NCI-H2107 treated with DMSO at 0.1 percent for 48 hours (cell line): ENCODE measurements at regions not wholly inside any gene's neighbourhood (a gene's known extent, or its start where the extent isn't known, plus 50 kb on each side); places are given as distances from the start of the nearest gene placed in this dataset.
"Not testable (repeated sequence)": the region's sequence is repeated elsewhere in the genome, so short reads cannot be mapped to it uniquely, and the experiment has no call there.

Experiments
- DNase-seq: peaks from one replicate; lab custom pipeline; 2025; ENCODE audit not compliant: unreplicated experiment; lab: John Stamatoyannopoulos, UW

GRCh38 chr18:77369644-77370043, 120.0 kb downstream of the GALR1 start:
- no peak for DNase-seq

DNA sequence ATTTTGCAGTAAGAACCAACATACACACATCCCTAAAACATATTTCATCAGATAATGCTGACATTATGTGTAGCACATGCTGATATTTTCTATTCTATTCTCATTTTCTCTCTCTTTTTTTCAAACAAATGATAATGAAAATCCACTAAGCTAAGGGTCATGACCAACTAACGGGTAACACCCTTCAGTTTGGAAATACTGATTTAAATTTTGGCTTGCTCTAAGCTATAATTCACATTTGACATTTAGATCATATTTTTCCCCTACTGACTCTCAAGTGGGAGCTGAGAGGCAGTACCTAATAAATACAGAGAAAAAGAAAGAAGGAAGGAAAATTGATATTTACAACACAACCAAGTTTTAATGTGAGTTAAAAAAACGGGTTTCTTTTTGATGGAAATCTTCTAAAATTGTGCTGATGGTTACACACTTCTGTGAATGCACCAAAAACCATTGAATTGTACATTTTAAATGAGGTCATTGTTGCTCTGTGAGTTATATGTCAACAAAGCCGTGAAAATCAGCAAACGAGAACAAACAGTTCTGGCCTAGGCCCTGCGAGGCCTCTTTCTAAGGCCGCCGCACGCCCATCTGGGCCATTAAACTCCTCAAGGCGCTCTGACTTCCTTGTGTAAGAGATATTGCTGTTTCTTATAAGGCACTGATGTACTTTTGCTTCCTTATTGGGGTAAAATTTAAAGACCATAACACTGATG, 124.2 kb downstream of the GALR1 start:
- DNase-seq: no peak

DNA sequence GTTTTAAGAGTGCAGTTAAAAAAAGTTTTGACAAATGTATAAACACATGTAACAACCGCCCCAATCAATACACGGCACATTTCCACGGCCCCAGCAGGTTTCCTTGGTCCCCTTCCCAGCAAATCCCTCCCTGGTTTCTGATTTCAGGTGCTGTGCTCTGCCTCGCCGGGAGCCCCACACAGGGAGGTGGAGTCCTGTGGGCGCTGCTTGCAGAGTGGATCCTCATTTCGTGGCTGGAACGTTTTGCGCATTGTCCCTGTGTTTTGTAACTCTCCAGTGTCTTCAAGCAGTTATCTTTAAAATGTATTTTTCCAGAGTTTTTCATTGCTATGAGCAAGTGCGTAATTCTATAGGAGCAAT, 124.8 kb downstream of the GALR1 start:
- DNase-seq: no peak

- peak; percentile 87 for DNase-seq
Measured at GRCh38 chr18:77376043-77376732, 126.5 kb downstream of the GALR1 start.

DNA sequence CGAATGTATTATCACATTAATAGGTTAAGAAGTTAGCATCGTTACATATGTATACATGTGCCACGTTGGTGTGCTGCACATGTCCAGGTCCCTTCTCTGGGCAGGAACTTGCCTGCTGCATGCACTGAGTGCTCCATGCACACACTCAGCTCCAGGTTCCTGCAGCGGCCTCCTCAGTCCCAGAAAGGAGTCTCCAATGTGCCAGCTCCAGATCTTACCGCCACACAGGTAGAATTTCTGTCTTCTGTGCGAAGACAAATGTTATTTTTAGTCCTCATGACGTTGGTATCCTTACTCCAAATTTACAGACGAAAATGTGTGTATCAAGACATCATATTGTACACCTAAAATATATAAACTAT, 127.1 kb downstream of the GALR1 start:
- DNase-seq: no peak

DNA sequence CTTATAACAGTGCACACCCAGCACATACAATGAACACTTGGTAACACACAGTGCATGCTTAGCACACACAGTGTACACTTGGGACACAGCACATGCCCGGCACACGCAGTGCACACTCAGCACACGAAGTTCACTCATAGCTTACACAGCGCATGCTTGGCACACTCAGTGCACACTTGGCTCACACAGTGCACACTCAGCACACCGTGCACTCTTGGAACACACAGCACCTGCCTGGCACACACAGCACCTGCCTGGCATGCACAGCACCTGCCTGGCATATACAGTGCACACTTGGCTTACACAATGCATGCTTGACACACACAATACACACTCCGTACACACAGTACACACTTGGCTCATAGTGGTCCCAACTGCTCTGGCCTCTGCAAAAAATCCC, 128.2 kb downstream of the GALR1 start:
- DNase-seq: no peak

DNA sequence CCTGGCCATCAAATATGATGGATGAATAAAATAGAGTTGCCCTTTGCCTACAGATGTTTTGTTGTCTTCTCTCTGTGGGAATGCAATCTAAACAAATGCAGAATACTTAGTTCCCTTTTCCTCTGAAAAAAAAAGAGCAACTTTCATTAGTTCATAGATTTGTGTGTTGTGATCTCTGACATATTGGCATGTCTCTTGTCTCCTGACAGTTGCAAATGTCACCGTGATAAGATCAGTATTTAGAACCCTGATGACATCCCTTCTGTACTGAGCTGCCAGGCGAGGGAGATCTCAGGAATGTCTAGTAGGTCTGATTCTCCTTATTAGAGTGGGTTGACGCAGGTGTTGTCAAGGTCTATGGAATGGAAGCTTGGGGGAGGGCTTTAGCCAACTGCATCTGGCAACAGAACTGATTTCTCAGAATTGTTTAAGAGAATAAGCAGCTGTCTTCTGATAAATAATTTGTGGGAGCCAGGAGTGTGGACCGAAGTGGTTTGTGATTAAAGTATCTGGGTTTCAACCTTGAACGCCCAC, 130.4 kb downstream of the GALR1 start:
- no peak for DNase-seq

DNA sequence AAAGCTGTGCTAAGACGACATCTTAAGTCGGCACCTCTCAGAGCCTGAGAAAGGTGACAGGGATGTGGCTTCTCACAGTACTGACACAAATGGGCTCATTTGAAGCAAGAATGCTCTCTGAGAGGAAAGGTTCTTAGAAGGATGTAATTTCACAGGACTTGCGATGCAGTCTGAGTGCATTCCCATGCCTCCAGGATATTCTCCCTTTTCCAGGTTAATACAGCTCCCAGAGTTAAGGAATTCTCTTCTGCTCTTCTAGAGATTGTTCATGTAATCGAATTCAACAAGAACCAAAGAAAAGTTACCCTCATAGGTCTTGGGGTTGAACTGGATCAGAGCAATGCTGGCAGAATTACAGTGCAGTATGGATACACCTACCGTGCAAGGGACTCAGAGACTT, 131.0 kb downstream of the GALR1 start:
- DNase-seq: no peak

- no peak for DNase-seq
Measured at GRCh38 chr18:77392321-77392720, 142.7 kb downstream of the GALR1 start.

- DNase-seq: no peak
Measured at GRCh38 chr18:77393519-77393918, 143.9 kb downstream of the GALR1 start.

DNA sequence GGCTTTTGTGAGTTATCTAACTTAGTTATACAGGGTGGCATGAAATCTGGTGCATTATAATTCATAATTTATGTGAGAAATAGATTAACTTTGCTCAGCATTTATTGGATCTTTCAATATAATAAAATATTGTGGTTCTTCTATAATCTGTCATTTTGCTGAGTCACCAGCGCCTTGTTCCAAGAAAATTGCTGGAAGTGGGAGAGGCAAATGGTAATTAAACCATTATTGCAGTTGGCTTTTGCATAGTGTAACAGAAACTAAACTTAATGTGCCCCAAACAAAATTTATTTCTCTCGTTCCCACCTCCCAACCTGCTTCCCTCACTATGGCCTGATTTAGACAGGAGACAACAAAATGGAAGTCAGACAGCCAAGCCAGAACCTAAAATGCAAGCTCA, 146.3 kb downstream of the GALR1 start:
- no peak for DNase-seq

DNA sequence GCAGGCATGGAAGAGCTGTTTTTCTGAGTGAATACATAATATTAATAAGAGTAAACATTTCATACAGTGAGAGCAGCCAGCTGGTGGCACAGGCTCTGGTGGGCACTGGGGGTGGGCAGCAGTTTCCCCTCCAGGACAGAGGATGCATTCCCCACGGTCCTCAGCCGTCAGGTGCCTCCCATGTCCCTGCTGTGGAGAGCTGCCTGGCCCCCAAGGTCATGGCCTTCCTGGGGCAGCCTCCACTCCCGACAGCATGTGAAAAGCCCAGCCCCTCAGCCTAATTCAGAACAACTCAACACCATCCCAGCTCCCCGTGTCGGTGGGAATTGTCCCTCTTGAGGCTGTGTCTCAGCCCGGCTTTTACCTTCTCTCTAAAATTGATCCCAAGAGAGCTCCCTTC, 147.4 kb downstream of the GALR1 start:
- DNase-seq: no peak

DNA sequence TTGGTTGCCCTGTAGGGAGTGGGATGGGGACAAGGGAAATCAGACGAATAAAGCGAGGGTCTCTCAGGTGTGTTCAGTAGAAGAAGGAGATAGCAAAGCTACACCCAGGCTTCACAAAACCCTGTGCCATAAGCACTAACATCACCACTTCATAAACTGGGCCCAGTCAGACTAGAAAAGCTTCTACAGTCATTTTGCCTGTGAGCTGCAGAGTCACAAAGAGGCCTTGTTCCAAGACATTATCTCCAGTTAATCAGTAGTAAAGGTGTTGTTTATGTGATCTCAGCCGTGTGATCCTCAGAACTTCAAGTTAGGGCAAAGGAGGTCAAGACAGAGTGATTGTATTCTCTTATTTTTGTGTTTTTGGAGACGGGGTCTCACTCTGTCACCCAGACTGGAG, 148.0 kb downstream of the GALR1 start:
- DNase-seq: no peak

- no peak for DNase-seq
Measured at GRCh38 chr18:77400561-77400960, 150.9 kb downstream of the GALR1 start.

GRCh38 chr18:77401173-77401572, 151.5 kb downstream of the GALR1 start:
- DNase-seq: no peak

- DNase-seq: no peak
Measured at GRCh38 chr18:77403969-77404535, 154.4 kb downstream of the GALR1 start.

GRCh38 chr18:77405096-77405495, 155.4 kb downstream of the GALR1 start:
- DNase-seq: no peak

- peak; percentile 40 for DNase-seq
Measured at GRCh38 chr18:77407733-77408132, 158.1 kb downstream of the GALR1 start.

- DNase-seq: not testable (repeated sequence)
Measured at GRCh38 chr18:77421546-77421945, 171.9 kb downstream of the GALR1 start.

DNA sequence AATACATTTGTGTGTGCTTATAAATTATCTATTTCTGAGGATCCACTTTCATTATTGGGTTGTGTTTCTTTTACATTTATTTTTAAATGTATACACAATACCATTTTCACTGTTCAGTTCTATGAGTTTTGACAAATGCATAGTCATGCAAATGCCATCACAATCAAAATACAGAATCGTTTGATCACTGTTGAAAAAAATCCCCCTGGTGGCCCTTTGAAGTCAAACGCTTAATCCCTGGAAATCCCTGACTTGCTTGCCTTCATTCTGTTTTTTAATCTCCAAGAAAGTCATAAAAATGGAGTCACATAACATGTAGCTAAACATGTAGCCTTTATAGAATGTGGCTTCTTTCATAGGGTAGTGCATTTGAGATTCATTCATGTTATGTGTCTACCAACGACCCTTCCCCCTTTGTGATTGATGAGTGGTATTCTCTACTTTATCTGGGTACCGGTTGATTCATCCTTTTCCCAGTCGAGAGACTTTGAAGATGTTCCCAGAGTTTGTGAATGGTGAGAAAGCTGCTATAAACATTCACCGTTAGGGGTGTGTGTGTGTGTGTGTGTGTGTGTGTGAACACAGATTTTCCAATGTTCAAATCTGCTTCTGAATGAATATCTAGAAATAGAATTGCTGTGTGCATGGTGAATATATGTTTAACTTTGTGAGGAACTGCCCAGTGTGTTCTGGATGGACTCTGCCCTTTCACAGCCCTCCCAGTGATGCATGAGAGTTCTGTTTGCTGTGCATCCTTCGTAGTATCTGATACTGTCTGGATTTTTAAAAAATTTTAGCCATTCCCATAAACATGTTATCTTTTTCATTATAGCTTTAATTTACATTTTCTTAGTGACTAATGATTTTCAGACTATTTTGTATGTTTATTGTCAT, 173.6 kb downstream of the GALR1 start:
- DNase-seq: no peak

GRCh38 chr18:77433076-77433475, 183.4 kb downstream of the GALR1 start:
- DNase-seq: no peak
